ENCODE measurements at regions not wholly inside any gene's neighbourhood (a gene's known extent, or its start where the extent isn't known, plus 50 kb on each side); places are given as distances from the start of the nearest gene placed in this dataset.
"Not testable (repeated sequence)": the region's sequence is repeated elsewhere in the genome, so short reads cannot be mapped to it uniquely, and the experiment has no call there.

GRCh38 chr16:72596373-72596772, 424.4 kb upstream of the PMFBP1 start:
- no peak for DNase-seq (ENCODE audit: low spot score)

- peak; percentile 11 for DNase-seq (ENCODE audit: low spot score)
These were observed 418.4 kb upstream of the PMFBP1 start for GRCh38 chr16:72590151-72590937.

- no peak for DNase-seq (ENCODE audit: low spot score)
These were observed 416.6 kb upstream of the PMFBP1 start for GRCh38 chr16:72588551-72588950.

- DNase-seq (ENCODE audit: low spot score): not testable (repeated sequence)
These were observed 406.1 kb upstream of the PMFBP1 start for GRCh38 chr16:72578061-72578460.

GRCh38 chr16:72576189-72576588, 404.2 kb upstream of the PMFBP1 start:
- DNase-seq (ENCODE audit: low spot score): no peak

GRCh38 chr16:72569677-72570076, 397.7 kb upstream of the PMFBP1 start:
- DNase-seq (ENCODE audit: low spot score): no peak

GRCh38 chr16:72568502-72568901, 396.5 kb upstream of the PMFBP1 start:
- no peak for DNase-seq (ENCODE audit: low spot score)

GRCh38 chr16:72566174-72566573, 394.2 kb upstream of the PMFBP1 start:
- no peak for DNase-seq (ENCODE audit: low spot score)

- DNase-seq (ENCODE audit: low spot score): no peak
These were observed 393.2 kb upstream of the PMFBP1 start for GRCh38 chr16:72565106-72565505.

- no peak for DNase-seq (ENCODE audit: low spot score)
These were observed 388.7 kb upstream of the PMFBP1 start for GRCh38 chr16:72560617-72561016.

GRCh38 chr16:72558501-72558900, 386.5 kb upstream of the PMFBP1 start:
- no peak for DNase-seq (ENCODE audit: low spot score)

GRCh38 chr16:72554935-72555334, 383.0 kb upstream of the PMFBP1 start:
- DNase-seq (ENCODE audit: low spot score): no peak

GRCh38 chr16:72552654-72553053, 380.7 kb upstream of the PMFBP1 start:
- no peak for DNase-seq (ENCODE audit: low spot score)

GRCh38 chr16:72551649-72552048, 379.7 kb upstream of the PMFBP1 start:
- no peak for DNase-seq (ENCODE audit: low spot score)

- DNase-seq (ENCODE audit: low spot score): no peak
These were observed 377.9 kb upstream of the PMFBP1 start for GRCh38 chr16:72549878-72550277.

- DNase-seq (ENCODE audit: low spot score): no peak
These were observed 370.1 kb upstream of the PMFBP1 start for GRCh38 chr16:72542102-72542501.

- DNase-seq (ENCODE audit: low spot score): no peak
These were observed 365.7 kb upstream of the PMFBP1 start for GRCh38 chr16:72537664-72538063.

- no peak for DNase-seq (ENCODE audit: low spot score)
These were observed 364.9 kb upstream of the PMFBP1 start for GRCh38 chr16:72536723-72537435.

- no peak for DNase-seq (ENCODE audit: low spot score)
These were observed 361.0 kb upstream of the PMFBP1 start for GRCh38 chr16:72532906-72533410.

- no peak for DNase-seq (ENCODE audit: low spot score)
These were observed 358.5 kb upstream of the PMFBP1 start for GRCh38 chr16:72530434-72530833.

GRCh38 chr16:72523087-72523486, 351.1 kb upstream of the PMFBP1 start:
- no peak for DNase-seq (ENCODE audit: low spot score)

GRCh38 chr16:72517154-72517553, 345.2 kb upstream of the PMFBP1 start:
- no peak for DNase-seq (ENCODE audit: low spot score)

GRCh38 chr16:72511171-72511570, 339.2 kb upstream of the PMFBP1 start:
- no peak for DNase-seq (ENCODE audit: low spot score)

Data from pons (tissue), 1 donor.